Stimulated activated CD4-positive, alpha-beta T cell treated with anti-CD3 and anti-CD28 coated beads, Interleukin-15, amount 100 ng/mL, for 48 hours (primary cell): ENCODE measurements at regions not wholly inside any gene's neighbourhood (a gene's known extent, or its start where the extent isn't known, plus 50 kb on each side); places are given as distances from the start of the nearest gene placed in this dataset.
"Not testable (repeated sequence)": the region's sequence is repeated elsewhere in the genome, so short reads cannot be mapped to it uniquely, and the experiment has no call there.

ENCODE experiments used
- DNase-seq, 2 donors: peaks; one replicate each; pipeline ENCODE4 v3.0.0-alpha.2; 2020; ENCODE audit warnings: low read depth in 2 of 2

- DNase-seq: no peak
Measured at GRCh38 chr2:7377916-7378569, 460.8 kb downstream of the RNF144A start.

GRCh38 chr2:7378591-7378990 lies 461.4 kb downstream of the RNF144A start:
- DNase-seq: no peak

GRCh38 chr2:7379799-7380198 lies 462.6 kb downstream of the RNF144A start:
- no peak for DNase-seq

GRCh38 chr2:7384773-7385349 lies 467.6 kb downstream of the RNF144A start:
- DNase-seq: no peak

GRCh38 chr2:7390311-7390710 lies 473.1 kb downstream of the RNF144A start:
- not testable (repeated sequence) for DNase-seq

GRCh38 chr2:7392076-7392787 lies 475.0 kb downstream of the RNF144A start:
- DNase-seq: no peak

GRCh38 chr2:7394195-7394594 lies 477.0 kb downstream of the RNF144A start:
- no peak for DNase-seq

- DNase-seq: no peak
Measured at GRCh38 chr2:7400628-7401027, 483.4 kb downstream of the RNF144A start.

- DNase-seq: no peak
Measured at GRCh38 chr2:7403092-7403775, 486.0 kb downstream of the RNF144A start.

- DNase-seq: no peak
Measured at GRCh38 chr2:7405861-7406715, 488.9 kb downstream of the RNF144A start.

GRCh38 chr2:7407001-7407400 lies 489.8 kb downstream of the RNF144A start:
- no peak for DNase-seq

GRCh38 chr2:7407906-7408680 lies 490.9 kb downstream of the RNF144A start:
- DNase-seq: no peak

- DNase-seq: no peak
Measured at GRCh38 chr2:7411691-7412090, 494.5 kb downstream of the RNF144A start.

GRCh38 chr2:7417845-7418742 lies 500.9 kb downstream of the RNF144A start:
- no peak for DNase-seq

- no peak for DNase-seq
Measured at GRCh38 chr2:7419186-7419585, 502.0 kb downstream of the RNF144A start.

- DNase-seq: no peak
Measured at GRCh38 chr2:7419814-7420311, 502.7 kb downstream of the RNF144A start.

GRCh38 chr2:7420530-7420929 lies 503.3 kb downstream of the RNF144A start:
- DNase-seq: no peak

GRCh38 chr2:7424481-7424880 lies 507.3 kb downstream of the RNF144A start:
- no peak for DNase-seq

- DNase-seq: no peak
Measured at GRCh38 chr2:7427293-7428060, 510.3 kb downstream of the RNF144A start.
